ENCODE measurements at regions not wholly inside any gene's neighbourhood (a gene's known extent, or its start where the extent isn't known, plus 50 kb on each side); places are given as distances from the start of the nearest gene placed in this dataset.

DNA sequence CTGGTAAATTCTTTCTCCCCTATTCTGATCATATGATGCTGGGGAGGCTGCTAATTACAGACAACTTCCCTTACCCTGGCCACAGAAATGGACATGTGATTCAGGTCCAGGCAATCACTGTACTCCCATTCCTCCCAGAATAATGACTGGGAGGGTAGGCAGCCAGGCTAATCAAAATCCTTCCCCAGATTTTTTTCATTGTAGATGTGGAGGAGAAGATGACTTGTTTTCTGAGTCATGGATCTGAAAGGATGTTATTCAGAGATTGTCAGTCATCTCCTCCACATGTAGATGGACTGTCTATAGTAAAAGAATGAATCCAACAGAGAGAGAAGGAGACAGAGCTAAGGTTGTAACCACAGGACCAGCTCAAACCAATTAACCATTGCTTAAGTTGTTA lies 123.9 kb upstream of the PUM3 start (continued):
- TF ChIP-seq, protein P1, sequence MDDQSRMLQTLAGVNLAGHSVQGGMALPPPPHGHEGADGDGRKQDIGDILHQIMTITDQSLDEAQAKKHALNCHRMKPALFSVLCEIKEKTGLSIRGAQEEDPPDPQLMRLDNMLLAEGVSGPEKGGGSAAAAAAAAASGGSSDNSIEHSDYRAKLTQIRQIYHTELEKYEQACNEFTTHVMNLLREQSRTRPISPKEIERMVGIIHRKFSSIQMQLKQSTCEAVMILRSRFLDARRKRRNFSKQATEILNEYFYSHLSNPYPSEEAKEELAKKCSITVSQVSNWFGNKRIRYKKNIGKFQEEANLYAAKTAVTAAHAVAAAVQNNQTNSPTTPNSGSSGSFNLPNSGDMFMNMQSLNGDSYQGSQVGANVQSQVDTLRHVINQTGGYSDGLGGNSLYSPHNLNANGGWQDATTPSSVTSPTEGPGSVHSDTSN (IDR thresholded peaks at IDR 0.05), result no peak
- TF ChIP-seq, protein P2, sequence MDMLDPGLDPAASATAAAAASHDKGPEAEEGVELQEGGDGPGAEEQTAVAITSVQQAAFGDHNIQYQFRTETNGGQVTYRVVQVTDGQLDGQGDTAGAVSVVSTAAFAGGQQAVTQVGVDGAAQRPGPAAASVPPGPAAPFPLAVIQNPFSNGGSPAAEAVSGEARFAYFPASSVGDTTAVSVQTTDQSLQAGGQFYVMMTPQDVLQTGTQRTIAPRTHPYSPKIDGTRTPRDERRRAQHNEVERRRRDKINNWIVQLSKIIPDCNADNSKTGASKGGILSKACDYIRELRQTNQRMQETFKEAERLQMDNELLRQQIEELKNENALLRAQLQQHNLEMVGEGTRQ (IDR thresholded peaks at IDR 0.05; ENCODE audit: borderline replicate concordance, low read depth, low read length), result no peak
- TF ChIP-seq YY1 (IDR thresholded peaks at IDR 0.05; ENCODE audit: low read depth) (no peak), MEF2A (IDR thresholded peaks at IDR 0.05; ENCODE audit: borderline replicate concordance, low read depth) (no peak), RFX5 (IDR thresholded peaks at IDR 0.05; ENCODE audit: low read length) (no peak), ELF1 (IDR thresholded peaks at IDR 0.05) (no peak), FOXJ3 (CRISPR knock-in tag; IDR thresholded peaks at IDR 0.05) (no peak), GABPA (IDR thresholded peaks at IDR 0.05; ENCODE audit: low read depth) (no peak)

DNA sequence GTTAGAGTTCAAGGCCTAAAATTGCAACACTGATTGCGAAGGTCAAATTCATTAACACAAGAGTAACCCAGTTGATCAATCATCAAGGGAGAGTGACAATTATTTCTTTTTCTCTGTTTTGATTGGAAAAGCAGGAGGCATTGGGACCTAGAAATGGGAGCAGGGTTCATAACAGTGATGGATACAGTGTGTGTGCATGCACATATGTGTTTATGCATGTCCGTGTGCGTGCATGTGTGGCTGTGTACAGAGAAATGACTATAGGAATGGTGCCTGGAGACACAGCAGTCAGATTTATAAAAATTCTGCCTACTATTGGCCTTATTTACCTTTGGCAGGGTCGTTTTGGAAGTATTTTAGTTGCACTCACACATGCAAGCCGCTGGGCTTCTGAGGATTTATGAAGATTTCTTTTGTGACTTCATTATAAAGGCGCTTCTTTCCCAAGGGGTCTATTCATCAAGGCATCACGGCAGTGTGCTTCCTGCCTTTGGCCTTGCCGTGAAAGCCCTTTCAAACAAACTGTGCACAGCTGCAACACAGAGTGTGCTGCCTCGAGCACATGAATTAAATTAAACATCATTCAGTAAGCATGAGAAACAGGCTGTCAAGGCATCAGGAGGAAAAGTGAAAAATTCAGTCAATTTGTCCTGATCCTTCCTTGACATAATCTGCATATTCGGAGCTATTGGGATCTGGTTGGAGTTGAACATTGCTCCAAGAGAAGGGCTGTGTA lies 122.8 kb upstream of the PUM3 start:
- Histone ChIP-seq H3K4me2 (no peak overlapping the region), H3K9ac (no peak overlapping the region), H3K79me2 (ENCODE audit: insufficient read depth) (no peaks in the 10 kb centered on the region), H3K9me2 (no peaks in the 10 kb centered on the region), H3K9me3 (no peaks in the 10 kb centered on the region), H3K36me3 (replicated peaks in 1 of 2; ENCODE audit: control insufficient read depth in 1 of 2, insufficient read depth in 2 of 2, low read length in 1 of 2) (no peaks in the 10 kb centered on the region), H3K4me1 (ENCODE audit: control insufficient read depth in 1 of 2, insufficient read depth in 2 of 2, low read depth in 1 of 2, low read length in 1 of 2) (no peaks in the 10 kb centered on the region), H4K20me1 (ENCODE audit: insufficient read depth) (no peaks in the 10 kb centered on the region), H3K27me3 (ENCODE audit: insufficient read depth) (no peaks in the 10 kb centered on the region), H3K27ac (ENCODE audit: low read depth in 2 of 2, low read length in 1 of 2) (no peak overlapping the region), H3K4me3 (ENCODE audit: low read depth in 2 of 2, low read length in 1 of 2) (no peak overlapping the region), H2AFZ (ENCODE audit: low read depth) (no peak overlapping the region), H3F3A (replicated peaks; ENCODE audit: insufficient read depth) (no peaks in the 10 kb centered on the region)
- 40% methylated on average over 10 of the region's 10 CpGs for WGBS (ENCODE audit: low lambda C conversion rate)
- ChIA-PET POLR2A (no interaction called here), CTCF (interaction anchor here (1.0 kb wide), 1 partner anchor 15 kb away, joined by 3 read pairs; no protein-coding TSS in a partner anchor)
- no peak for DNase-seq
- TF ChIP-seq SIN3A (IDR thresholded peaks at IDR 0.05; ENCODE audit: borderline replicate concordance, low read depth, low read length), result no peak
- no peak for TF ChIP-seq JUND (IDR thresholded peaks at IDR 0.05)

DNA sequence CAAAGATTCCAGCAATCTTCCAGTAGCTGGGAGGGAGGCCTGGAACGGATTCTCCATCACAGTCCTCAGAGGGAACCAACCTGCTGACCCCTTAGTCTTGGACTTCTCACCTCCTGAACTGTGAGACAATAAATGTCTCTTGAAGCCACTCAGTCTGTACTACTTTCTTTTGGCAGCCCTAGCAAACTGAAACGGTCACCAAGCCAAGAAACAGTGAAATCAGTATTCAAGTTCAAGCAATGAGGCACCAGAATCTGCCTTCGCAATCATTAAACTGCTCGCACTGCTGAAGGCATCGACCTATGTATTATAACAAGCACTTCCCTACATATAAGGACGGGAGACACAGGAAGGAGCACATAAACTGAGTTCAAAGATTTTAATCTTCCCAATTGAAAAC lies 120.6 kb upstream of the PUM3 start:
- Histone ChIP-seq H3K9ac (no peak overlapping the region), H3K9me2 (no peaks in the 10 kb centered on the region), H3K79me2 (ENCODE audit: insufficient read depth) (no peaks in the 10 kb centered on the region), H2AFZ (ENCODE audit: low read depth) (no peak overlapping the region), H3K4me3 (ENCODE audit: low read depth in 2 of 2, low read length in 1 of 2) (no peak overlapping the region), H3K4me2 (no peak overlapping the region), H3K27me3 (ENCODE audit: insufficient read depth) (no peaks in the 10 kb centered on the region), H4K20me1 (ENCODE audit: insufficient read depth) (no peaks in the 10 kb centered on the region), H3K36me3 (replicated peaks in 1 of 2; ENCODE audit: control insufficient read depth in 1 of 2, insufficient read depth in 2 of 2, low read length in 1 of 2) (no peaks in the 10 kb centered on the region), H3K4me1 (ENCODE audit: control insufficient read depth in 1 of 2, insufficient read depth in 2 of 2, low read depth in 1 of 2, low read length in 1 of 2) (no peaks in the 10 kb centered on the region), H3K9me3 (no peaks in the 10 kb centered on the region), H3F3A (replicated peaks; ENCODE audit: insufficient read depth) (no peaks in the 10 kb centered on the region), H3K27ac (ENCODE audit: low read depth in 2 of 2, low read length in 1 of 2) (no peak overlapping the region)
- ChIA-PET CTCF (interaction anchor here (0.8 kb wide), 1 partner anchor 107 kb away, joined by 3 read pairs; no protein-coding TSS in a partner anchor), POLR2A (no interaction called here)
- DNase-seq, result no peak
- WGBS (ENCODE audit: low lambda C conversion rate), result 34% methylated on average over 6 of the region's 6 CpGs
- TF ChIP-seq YY1 (IDR thresholded peaks at IDR 0.05; ENCODE audit: low read depth) (no peak), GATA2 (CRISPR knock-in tag; IDR thresholded peaks at IDR 0.05) (no peak), SIN3A (IDR thresholded peaks at IDR 0.05; ENCODE audit: borderline replicate concordance, low read depth, low read length) (no peak), MXI1 (IDR thresholded peaks at IDR 0.05; ENCODE audit: low read depth, low read length) (no peak), POLR2AphosphoS5 (IDR thresholded peaks at IDR 0.05; ENCODE audit: low read depth, low read length) (no peak), RXRA (IDR thresholded peaks at IDR 0.05; ENCODE audit: borderline replicate concordance, low read depth) (no peak), ELF1 (IDR thresholded peaks at IDR 0.05) (no peak), FOSL2 (IDR thresholded peaks at IDR 0.05; ENCODE audit: borderline replicate concordance, low read depth) (no peak)
- TF ChIP-seq, protein P3, sequence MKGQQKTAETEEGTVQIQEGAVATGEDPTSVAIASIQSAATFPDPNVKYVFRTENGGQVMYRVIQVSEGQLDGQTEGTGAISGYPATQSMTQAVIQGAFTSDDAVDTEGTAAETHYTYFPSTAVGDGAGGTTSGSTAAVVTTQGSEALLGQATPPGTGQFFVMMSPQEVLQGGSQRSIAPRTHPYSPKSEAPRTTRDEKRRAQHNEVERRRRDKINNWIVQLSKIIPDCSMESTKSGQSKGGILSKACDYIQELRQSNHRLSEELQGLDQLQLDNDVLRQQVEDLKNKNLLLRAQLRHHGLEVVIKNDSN (IDR thresholded peaks at IDR 0.05; ENCODE audit: borderline replicate concordance, low read depth), result no peak

Data from SK-N-SH (cell line).